Loucy (cell line): ENCODE measurements at regions not wholly inside any gene's neighbourhood (a gene's known extent, or its start where the extent isn't known, plus 50 kb on each side); places are given as distances from the start of the nearest gene placed in this dataset.

Experiments
- EZH2phosphoT487 ChIP-seq: fragments of 200-600 bp; IDR thresholded peaks from 2 replicates; pipeline ENCODE4 v1.6.1; 2018; ENCODE audit warnings: antibody characterized with exemption, mild to moderate bottlenecking, moderate library complexity, borderline replicate concordance
- TF ChIP-seq, protein P1 (sequence below): fragments of 200-600 bp; sonication (generic); conservative IDR thresholded peaks from 2 replicates; pipeline ENCODE4 v1.5.1; 2014; ENCODE audit warnings: mild to moderate bottlenecking, antibody characterized with exemption, low read length

GRCh38 chr4:58261526-58261925 lies 1151.3 kb upstream of the IGFBP7 start:
- TF ChIP-seq, protein P1, sequence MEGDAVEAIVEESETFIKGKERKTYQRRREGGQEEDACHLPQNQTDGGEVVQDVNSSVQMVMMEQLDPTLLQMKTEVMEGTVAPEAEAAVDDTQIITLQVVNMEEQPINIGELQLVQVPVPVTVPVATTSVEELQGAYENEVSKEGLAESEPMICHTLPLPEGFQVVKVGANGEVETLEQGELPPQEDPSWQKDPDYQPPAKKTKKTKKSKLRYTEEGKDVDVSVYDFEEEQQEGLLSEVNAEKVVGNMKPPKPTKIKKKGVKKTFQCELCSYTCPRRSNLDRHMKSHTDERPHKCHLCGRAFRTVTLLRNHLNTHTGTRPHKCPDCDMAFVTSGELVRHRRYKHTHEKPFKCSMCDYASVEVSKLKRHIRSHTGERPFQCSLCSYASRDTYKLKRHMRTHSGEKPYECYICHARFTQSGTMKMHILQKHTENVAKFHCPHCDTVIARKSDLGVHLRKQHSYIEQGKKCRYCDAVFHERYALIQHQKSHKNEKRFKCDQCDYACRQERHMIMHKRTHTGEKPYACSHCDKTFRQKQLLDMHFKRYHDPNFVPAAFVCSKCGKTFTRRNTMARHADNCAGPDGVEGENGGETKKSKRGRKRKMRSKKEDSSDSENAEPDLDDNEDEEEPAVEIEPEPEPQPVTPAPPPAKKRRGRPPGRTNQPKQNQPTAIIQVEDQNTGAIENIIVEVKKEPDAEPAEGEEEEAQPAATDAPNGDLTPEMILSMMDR, result no peak
- TF ChIP-seq EZH2phosphoT487, result no peak
